ENCODE measurements at regions not wholly inside any gene's neighbourhood (a gene's known extent, or its start where the extent isn't known, plus 50 kb on each side); places are given as distances from the start of the nearest gene placed in this dataset.

GRCh38 chr18:78801011-78801410, 178.6 kb upstream of the SALL3 start:
- no peak overlapping the region for H3K4me2 ChIP-seq (ENCODE audit: unreplicated experiment)
- H3K27ac ChIP-seq = no peak overlapping the region
- H3F3A ChIP-seq (ENCODE audit: insufficient read depth) = no peaks in the 10 kb centered on the region
- no peak overlapping the region for H3K4me3 ChIP-seq
- no peaks in the 10 kb centered on the region for H3K36me3 ChIP-seq (ENCODE audit: low read depth)
- H2AFZ ChIP-seq = no peak overlapping the region
- H3K4me1 ChIP-seq (ENCODE audit: insufficient read depth) = no peaks in the 10 kb centered on the region
- H3K9me2 ChIP-seq (ENCODE audit: insufficient read depth) = no peaks in the 10 kb centered on the region
- no peaks in the 10 kb centered on the region for H4K20me1 ChIP-seq (ENCODE audit: insufficient read depth)
- WGBS, 2 experiments (ENCODE audit: low coverage in 1 of 2, low lambda C conversion rate in 2 of 2, missing lambda C conversion rate in 2 of 2) = 26 to 38% methylated on average over 7 of the region's 7 CpGs
- TF ChIP-seq EZH2phosphoT487 (IDR thresholded peaks at IDR 0.05; ENCODE audit: insufficient read depth, low read depth) = no peak
- TF ChIP-seq EZH2 (IDR thresholded peaks at IDR 0.05; ENCODE audit: insufficient read depth, poor library complexity, severe bottlenecking) = no peak
- H3K27me3 ChIP-seq (replicated peaks; ENCODE audit: insufficient read depth) = no peaks in the 10 kb centered on the region
- no peaks in the 10 kb centered on the region for H3K9me3 ChIP-seq (ENCODE audit: low read depth)
- H3K9ac ChIP-seq = no peak overlapping the region
- in situ Hi-C loops (cut with MboI) = no loop called here
- DNase-seq = no peak
- no peaks in the 10 kb centered on the region for H3K79me2 ChIP-seq (ENCODE audit: insufficient read depth)

- 24 to 25% methylated on average over 9 of the region's 9 CpGs for WGBS, 2 experiments (ENCODE audit: low coverage in 1 of 2, low lambda C conversion rate in 2 of 2, missing lambda C conversion rate in 2 of 2)
- no peak overlapping the region for H3K4me3 ChIP-seq
- H4K20me1 ChIP-seq (ENCODE audit: insufficient read depth) = no peaks in the 10 kb centered on the region
- H3K27ac ChIP-seq = no peak overlapping the region
- TF ChIP-seq EZH2phosphoT487 (IDR thresholded peaks at IDR 0.05; ENCODE audit: insufficient read depth, low read depth) (no peak), EZH2 (IDR thresholded peaks at IDR 0.05; ENCODE audit: insufficient read depth, poor library complexity, severe bottlenecking) (no peak)
- H3K79me2 ChIP-seq (ENCODE audit: insufficient read depth) = no peaks in the 10 kb centered on the region
- no peaks in the 10 kb centered on the region for H3K27me3 ChIP-seq (replicated peaks; ENCODE audit: insufficient read depth)
- H3K9me2 ChIP-seq (ENCODE audit: insufficient read depth) = no peaks in the 10 kb centered on the region
- no peaks in the 10 kb centered on the region for H3K9me3 ChIP-seq (ENCODE audit: low read depth)
- H3K9ac ChIP-seq = no peak overlapping the region
- no peaks in the 10 kb centered on the region for H3K4me1 ChIP-seq (ENCODE audit: insufficient read depth)
- no peaks in the 10 kb centered on the region for H3F3A ChIP-seq (ENCODE audit: insufficient read depth)
- in situ Hi-C loops (cut with MboI) = no loop called here
- H3K36me3 ChIP-seq (ENCODE audit: low read depth) = no peaks in the 10 kb centered on the region
- no peak overlapping the region for H3K4me2 ChIP-seq (ENCODE audit: unreplicated experiment)
- H2AFZ ChIP-seq = no peak overlapping the region
- no peak for DNase-seq
Observed at GRCh38 chr18:78803104-78803503, 176.5 kb upstream of the SALL3 start.

GRCh38 chr18:78804206-78805030, 175.2 kb upstream of the SALL3 start:
- WGBS, 2 experiments (ENCODE audit: low coverage in 1 of 2, low lambda C conversion rate in 2 of 2, missing lambda C conversion rate in 2 of 2) = 38 to 43% methylated on average over 25 to 26 of the region's 26 CpGs
- Histone ChIP-seq H3K9me2 (ENCODE audit: insufficient read depth) (no peaks in the 10 kb centered on the region), H4K20me1 (ENCODE audit: insufficient read depth) (no peaks in the 10 kb centered on the region), H3K9me3 (ENCODE audit: low read depth) (no peaks in the 10 kb centered on the region), H3K4me3 (no peak overlapping the region), H2AFZ (no peak overlapping the region), H3K9ac (no peak overlapping the region), H3K27ac (no peak overlapping the region), H3F3A (ENCODE audit: insufficient read depth) (no peaks in the 10 kb centered on the region), H3K4me1 (ENCODE audit: insufficient read depth) (no peaks in the 10 kb centered on the region), H3K36me3 (ENCODE audit: low read depth) (no peaks in the 10 kb centered on the region), H3K4me2 (ENCODE audit: unreplicated experiment) (no peak overlapping the region), H3K79me2 (ENCODE audit: insufficient read depth) (no peaks in the 10 kb centered on the region), H3K27me3 (replicated peaks; ENCODE audit: insufficient read depth) (no peaks in the 10 kb centered on the region)
- in situ Hi-C loops (cut with MboI) = no loop called here
- no peak for DNase-seq
- TF ChIP-seq EZH2phosphoT487 (IDR thresholded peaks at IDR 0.05; ENCODE audit: insufficient read depth, low read depth) (no peak), EZH2 (IDR thresholded peaks at IDR 0.05; ENCODE audit: insufficient read depth, poor library complexity, severe bottlenecking) (no peak)

GRCh38 chr18:78805840-78806239, 173.8 kb upstream of the SALL3 start:
- Histone ChIP-seq H2AFZ (no peak overlapping the region), H3K79me2 (ENCODE audit: insufficient read depth) (no peaks in the 10 kb centered on the region), H3K9me2 (ENCODE audit: insufficient read depth) (no peaks in the 10 kb centered on the region), H3F3A (ENCODE audit: insufficient read depth) (no peaks in the 10 kb centered on the region), H3K4me2 (ENCODE audit: unreplicated experiment) (no peak overlapping the region), H4K20me1 (ENCODE audit: insufficient read depth) (no peaks in the 10 kb centered on the region), H3K9ac (no peak overlapping the region), H3K9me3 (ENCODE audit: low read depth) (no peaks in the 10 kb centered on the region), H3K36me3 (ENCODE audit: low read depth) (no peaks in the 10 kb centered on the region), H3K27ac (no peak overlapping the region), H3K4me3 (no peak overlapping the region), H3K4me1 (ENCODE audit: insufficient read depth) (no peaks in the 10 kb centered on the region), H3K27me3 (replicated peaks; ENCODE audit: insufficient read depth) (no peaks in the 10 kb centered on the region)
- in situ Hi-C loops (cut with MboI) = no loop called here
- no peak for DNase-seq
- WGBS, 2 experiments (ENCODE audit: low coverage in 1 of 2, low lambda C conversion rate in 2 of 2, missing lambda C conversion rate in 2 of 2) = 31 to 44% methylated on average over 8 of the region's 8 CpGs
- no peak for TF ChIP-seq EZH2phosphoT487 (IDR thresholded peaks at IDR 0.05; ENCODE audit: insufficient read depth, low read depth)
- TF ChIP-seq EZH2 (IDR thresholded peaks at IDR 0.05; ENCODE audit: insufficient read depth, poor library complexity, severe bottlenecking) = no peak
